DMS114 treated with DMSO at 0.1 percent for 48 hours (cell line): ENCODE measurements at regions not wholly inside any gene's neighbourhood (a gene's known extent, or its start where the extent isn't known, plus 50 kb on each side); places are given as distances from the start of the nearest gene placed in this dataset.

Source experiments
- DNase-seq: peaks from one replicate; lab custom pipeline; 2025; ENCODE audit not compliant: unreplicated experiment; lab: John Stamatoyannopoulos, UW

DNA sequence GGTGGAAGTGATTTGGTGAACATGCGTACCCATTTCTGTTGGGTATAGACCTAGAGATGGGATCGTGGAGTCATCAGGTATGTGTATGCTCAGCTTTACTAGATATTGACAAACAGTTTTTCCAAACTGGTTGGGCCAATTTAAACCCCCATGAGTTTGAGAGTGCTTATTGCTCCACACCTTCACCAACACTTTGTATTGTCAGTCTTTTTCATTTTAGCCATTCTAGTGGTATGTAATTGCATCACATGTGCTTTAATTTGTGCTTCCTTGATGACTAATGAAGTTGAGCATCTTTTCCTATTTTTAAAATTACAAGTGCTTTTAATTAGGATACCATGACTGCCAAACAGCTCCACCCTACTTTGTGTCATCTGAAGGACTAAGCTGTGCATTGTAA lies 158.9 kb upstream of the AKIRIN2 start:
- DNase-seq = no peak

DNA sequence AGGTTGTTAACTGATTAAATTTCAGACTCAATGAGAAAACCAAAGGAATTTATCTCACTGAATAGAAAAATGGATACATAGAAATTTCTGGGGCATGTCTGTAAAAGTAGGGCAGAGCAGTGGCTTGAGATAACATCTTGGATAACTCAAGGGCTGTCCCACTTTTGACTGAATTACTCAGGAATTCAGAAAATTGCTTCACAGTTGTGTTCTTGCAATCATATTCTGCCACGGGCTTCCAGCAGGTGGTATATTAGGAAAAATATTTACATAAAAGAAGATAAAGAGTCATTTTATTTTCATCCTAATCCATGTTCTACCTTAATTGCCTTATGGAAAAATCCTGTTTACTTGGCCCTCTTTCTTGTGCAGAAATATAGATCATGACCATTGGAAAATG lies 156.4 kb upstream of the AKIRIN2 start:
- DNase-seq = no peak

DNA sequence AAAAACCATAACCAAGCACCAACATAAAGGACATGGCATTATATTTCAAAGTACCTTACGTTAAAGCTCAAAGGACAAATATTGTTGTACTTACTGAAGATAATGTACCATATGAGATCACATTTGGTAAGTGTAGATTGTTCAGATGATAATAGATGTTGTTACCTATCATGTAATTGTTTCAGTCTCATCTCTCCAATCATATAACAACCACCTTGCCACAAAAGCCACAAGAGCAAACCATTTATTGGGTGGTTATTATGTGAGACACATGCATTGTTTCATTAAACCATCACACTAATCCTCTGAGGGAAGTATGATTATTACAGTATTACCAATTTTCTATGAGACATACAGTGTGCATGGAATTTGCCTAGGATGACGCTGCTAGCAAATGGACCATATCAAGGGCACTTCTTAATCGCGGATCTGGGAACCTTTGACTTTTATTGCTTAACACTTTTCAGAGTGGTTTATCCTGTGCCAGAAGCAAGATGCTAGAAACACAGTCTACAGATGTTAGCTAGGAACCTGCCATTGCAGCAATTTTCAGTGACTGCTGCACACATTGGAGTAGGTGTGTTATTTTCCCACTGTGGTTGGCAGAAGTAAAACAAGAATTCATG lies 149.8 kb upstream of the AKIRIN2 start:
- DNase-seq = no peak

DNA sequence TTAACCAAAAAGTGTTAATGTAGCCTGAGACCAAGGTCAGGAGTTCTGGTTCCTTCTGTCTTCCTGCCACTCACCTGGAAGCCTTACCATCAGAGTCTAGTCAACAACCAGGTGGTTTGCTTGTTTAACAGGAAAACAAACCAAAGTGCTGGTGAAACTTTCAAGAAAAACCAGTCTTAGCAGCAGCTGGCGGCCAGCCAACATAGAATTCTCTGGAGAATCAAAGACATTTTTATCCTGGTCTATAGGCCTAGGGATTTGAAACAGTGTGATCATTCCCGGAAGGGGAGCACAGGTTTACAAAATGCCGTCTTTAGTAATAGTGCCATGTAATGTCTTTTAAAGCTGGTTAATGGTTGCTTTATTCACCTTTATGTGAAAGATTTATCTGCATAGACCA lies 146.6 kb upstream of the AKIRIN2 start:
- DNase-seq = no peak

DNA sequence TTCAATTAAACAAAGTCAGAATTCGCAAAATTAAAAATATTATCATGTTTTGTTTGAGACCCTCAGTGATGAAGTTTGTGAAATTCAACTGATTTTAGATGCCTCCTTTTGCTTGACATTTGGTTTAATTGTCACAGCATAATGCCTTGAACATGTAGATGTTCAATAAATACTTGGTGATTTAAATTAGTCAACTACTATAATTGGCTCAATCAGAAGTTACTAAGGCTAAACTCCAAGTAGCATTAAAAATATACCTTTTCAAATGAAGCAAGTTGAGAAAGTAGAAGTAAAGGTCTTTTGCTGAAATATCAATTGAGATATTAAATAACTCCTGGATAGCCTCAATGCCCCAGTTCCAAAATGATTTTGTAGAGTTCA lies 145.8 kb upstream of the AKIRIN2 start:
- DNase-seq = no peak

DNA sequence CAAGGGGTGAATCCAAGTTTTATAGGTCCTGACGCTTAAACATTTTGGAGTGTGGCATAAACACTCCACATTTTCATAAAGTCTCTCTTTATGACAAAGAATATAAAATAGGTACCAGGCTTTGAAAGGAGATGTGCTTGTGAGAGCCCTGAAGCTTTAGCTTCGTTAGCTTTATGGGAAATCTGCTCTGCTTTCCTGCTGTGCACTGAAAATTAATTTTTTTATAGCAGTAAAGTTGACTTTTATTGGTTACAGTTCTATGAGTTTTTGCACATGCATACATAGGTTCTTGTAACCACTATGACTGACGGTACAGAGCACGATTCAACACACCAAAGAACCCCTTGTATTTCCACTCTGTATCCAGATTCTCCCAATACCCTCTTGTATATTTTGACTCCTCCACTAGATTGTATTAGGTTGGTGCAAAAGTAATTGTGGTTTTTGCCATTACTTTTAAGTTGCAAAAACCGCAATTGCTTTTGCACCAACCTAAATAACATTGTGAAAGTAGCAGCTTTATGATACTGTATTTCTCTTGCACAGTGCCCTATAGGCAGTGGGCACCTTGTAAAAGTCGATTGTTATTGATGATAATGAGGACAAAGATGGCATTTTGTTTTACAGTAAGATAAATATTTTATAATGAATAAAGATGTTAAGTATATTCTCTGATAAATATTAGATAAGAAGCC lies 145.2 kb upstream of the AKIRIN2 start:
- no peak for DNase-seq

DNA sequence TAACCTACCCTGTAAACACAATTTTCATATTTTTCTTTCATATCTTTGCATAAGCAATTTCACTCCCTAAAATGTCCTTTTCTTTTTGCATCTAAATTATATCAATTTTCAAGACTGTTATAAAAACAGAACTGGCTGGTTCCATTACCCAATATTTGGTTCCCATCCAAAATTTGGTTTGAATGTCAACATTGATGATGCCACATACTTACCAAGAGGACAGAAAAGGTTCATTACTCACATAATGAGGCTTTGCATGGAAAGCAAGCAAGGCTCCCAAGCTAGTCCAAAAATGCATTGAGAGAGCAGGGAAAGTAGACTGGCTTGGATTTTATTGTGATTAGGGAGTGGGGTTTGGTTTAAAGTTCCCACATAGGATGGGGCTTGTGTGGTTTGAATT lies 144.4 kb upstream of the AKIRIN2 start:
- DNase-seq = no peak

DNA sequence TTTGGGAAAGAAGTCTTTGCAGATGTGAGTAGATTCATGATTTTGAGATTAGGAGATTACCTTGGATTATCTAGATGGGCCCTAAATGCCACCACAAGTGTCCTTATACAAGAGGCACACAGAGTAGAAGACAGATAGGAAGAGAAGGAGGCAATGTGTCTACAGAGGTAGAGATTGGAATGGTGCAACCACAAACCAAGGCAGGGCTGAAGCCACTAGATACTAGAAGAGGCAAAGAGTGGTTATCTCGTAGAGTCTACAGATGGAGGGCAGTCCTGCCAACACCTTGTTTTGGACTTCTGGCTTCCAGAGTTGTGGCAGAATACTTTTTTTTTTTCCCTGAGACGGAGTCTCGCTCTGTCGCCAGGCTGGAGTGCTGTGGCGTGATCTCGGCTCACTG lies 138.3 kb upstream of the AKIRIN2 start:
- no peak for DNase-seq

DNA sequence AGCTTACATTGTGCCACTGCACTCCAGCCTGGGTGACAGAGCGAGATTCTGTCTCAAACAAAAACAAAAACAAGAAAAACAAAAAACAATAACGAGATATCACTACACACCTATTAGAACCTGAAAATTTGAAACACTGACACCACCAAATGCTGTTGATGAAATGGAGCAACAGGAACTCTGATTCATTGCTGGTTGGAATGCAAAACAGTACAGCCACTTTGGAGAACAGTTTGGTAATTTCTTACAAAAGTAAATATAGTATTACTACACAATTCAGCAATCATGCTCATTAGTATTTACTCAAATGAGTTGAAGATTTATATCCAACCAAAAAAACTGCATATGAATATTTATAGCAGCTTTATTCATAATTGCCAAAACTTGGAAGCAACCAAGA lies 135.8 kb upstream of the AKIRIN2 start:
- no peak for DNase-seq

DNA sequence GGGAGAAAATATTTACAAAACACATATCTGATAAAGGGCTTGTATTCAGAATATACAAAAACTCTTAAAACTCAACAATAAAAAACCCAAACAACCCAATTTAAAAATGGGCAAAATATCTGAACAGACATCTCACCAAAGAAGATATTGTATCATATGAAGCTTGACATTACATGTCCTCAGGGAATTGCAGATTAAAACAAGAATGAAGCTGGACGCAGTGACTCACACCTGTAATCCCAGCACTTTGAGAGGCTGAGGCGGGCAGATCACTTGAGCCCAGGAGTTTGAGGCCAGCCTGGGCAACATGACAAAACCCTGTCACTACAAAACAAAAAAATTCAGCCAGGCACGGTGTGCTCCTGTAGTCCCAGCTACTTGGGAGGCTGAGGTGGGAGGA lies 135.4 kb upstream of the AKIRIN2 start:
- DNase-seq = no peak

DNA sequence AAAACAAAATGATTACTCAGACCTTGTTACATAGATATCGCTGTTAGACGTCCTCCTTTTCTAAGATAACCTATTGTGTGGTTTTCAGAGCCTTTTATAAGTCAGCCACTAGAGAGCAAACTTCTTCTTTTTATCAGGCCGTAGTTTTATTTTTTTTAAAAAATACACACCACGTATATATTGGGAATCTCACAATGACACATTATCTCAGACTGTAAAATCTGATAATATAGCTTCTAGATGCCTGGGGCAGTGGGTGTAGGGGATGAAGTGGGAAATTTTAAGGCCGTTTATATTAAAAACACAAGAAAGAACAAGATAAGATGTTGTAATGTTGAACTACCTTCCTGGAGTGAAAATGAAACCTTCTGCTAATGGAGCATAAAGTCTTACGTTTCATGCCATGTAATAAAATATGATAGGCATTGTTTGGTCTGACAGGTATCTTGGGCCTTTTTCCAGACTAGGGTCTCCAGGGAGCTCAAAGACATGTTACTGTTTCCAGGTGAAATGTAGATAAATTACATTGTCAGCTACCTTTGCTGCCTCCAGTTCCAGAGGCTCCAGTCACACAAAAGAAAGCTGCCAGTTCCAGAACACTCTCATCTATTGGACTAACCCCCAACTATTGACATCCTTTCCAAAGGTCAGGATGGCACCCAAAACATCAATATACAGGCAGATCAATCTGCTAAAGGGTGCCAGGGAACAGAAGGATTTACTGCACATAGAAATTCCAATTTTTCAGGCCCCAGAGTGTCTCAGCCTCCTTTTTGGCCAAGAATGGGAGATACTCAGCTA lies 130.2 kb upstream of the AKIRIN2 start:
- DNase-seq = peak; percentile 10

DNA sequence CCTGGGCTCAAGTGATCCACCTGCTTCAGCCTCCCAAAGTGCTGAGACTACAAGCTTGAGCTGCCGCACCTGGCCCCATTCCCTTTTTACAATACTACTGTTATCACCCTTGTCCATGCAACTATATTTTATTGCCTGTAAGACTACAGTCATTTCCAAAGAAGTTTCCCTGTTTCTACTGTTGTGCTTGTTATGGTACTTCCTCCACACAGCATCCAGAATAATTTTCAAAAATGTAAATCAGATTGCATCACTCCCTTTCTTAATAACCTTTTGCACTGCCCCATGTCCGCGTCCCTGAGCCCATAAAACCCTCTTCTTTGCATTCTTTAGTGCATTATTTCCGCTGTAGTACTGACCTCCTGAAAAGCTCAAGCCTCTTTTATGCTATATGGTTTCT lies 128.9 kb upstream of the AKIRIN2 start:
- DNase-seq = no peak

DNA sequence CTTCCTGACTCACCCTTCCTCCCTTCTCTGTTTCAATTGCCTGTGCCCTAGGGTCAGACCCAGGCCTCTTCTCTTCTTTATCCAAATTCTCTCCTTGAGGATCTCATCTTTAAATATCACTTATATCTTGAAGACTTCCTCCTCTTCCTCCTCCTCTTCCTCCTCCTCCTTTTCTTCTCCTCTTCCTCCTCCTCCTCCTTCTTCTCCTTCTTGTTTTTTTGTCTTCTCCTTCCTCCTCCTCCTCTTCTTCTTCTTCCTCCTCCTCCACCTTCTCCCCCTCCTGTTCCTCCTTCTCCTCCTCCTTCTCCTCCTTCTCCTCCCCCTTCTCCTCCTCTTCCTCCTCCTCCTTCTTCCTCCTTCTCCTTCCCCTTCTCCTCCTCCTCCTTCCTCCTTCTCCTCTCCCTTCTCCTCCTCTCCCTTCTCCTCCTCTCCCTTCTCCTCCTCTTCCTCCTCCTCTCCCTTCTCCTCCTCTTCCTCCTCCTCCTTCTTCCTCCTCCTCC lies 127.6 kb upstream of the AKIRIN2 start:
- DNase-seq = no peak

DNA sequence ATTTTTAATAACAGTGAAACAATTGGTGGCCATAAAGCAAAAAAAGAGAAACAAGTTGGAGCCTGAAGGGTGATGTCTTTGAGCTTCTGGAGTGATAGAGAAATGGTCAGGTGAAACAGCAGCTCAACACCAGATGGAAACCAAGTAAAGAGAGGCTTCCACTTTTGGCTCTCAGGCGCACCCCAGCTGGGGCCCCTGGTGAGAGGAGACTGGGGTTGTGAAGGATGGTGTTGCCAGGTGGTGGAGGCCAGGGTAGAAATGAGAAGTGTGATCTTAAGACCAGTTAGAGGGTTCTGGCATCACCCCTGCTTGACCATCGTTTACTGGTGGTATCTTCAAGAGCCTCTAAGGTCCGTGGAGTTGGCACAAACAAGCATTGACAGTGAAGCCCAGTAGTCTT lies 126.0 kb upstream of the AKIRIN2 start:
- DNase-seq = no peak

DNA sequence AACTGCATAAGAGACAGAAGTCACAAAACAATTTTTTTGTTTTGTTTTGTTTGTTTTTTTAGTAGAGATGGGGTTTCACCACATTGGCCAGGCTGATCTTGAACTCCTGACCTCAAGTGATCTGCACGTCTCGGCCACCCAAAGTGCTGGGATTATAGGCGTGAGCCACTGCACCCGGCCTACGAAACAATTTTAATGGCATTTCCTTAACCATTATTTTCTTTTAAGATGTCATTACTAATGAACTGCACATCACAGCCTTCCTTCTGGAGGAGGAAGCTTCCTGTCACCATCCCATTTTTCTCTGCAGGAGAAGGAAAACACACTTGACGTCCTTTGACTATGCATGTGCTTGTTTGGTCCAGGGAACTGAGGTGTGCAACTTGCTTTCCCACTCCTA lies 125.3 kb upstream of the AKIRIN2 start:
- no peak for DNase-seq

DNA sequence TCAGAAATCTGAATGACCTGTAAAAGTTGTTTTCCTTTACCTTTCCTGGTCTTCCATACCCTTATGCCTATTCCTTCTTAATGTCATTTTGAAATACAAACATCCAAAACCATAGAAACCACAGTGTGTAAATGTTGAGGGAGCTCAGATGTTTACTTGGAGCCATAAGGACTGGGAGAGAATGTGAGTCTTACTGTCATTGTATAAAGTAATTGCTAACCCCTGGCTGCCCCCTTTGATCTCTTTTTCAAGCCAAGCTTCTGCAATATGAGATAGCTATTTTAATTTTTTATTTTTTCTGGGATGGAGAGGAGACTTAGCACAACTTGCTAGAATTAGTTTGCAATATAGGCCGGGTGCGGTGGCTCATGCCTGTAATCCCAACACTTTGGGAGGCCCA lies 124.4 kb upstream of the AKIRIN2 start:
- DNase-seq = no peak

DNA sequence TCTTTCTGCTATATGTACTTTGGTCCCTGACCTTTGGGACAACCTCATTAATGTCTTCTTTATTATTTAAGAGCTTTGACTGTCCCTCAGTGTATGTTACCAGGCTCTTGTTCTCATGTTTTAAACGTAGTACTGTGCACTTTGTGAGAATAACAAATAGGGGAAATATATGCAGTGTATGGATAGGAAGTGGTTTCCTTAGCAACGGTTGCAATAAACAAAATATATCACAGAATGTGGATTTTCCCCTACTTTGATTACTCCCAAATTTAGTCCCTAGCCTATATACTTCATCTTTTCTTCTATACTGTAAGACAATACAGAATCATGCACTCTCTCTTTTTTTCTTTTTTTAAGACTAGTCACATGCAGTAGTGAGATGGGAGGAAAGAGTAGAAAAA lies 123.8 kb upstream of the AKIRIN2 start:
- DNase-seq = no peak

DNA sequence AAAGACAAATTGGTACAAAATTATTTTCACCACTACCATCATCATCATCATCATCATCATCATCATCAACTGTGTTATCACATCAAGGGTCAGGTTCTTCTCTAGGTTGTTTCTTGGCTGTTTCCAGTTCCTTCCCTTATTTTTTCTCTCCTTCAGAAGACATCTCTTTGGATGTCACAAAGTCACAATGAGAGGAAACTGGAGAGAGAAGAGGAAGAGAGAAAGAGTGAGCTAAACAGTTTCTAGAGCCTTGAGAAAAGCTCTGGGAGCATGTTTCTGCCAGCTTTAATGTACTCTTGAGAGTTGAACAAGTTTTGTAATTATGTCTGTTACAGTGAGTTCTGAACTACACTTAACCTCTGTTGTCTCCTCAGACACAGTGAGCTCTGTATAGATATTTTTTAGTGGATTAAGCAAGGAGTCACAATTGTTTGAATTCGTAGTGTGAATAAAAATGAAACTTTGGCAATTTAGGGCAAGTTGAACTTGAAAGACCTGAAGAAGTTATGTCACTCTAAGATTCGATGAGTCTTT lies 123.0 kb upstream of the AKIRIN2 start:
- no peak for DNase-seq

DNA sequence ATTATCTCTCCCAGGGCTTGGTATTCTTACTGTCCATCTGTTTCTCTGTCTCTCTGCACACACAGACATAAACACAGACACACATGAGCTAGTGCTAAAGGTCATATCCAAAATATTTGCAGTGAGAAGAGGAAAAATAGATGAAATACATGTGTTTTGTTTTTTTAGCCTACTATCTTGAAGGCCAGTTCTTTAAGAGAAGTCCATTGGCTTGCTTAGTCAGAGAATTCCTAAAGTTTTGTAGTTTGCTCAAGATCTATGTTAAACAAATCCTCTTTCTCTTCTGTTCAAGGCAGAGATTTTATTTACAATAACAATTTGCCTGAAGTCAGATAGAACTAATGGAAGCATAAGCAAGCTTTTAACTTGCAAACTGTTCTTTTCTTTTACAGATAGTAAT lies 120.0 kb upstream of the AKIRIN2 start:
- no peak for DNase-seq

DNA sequence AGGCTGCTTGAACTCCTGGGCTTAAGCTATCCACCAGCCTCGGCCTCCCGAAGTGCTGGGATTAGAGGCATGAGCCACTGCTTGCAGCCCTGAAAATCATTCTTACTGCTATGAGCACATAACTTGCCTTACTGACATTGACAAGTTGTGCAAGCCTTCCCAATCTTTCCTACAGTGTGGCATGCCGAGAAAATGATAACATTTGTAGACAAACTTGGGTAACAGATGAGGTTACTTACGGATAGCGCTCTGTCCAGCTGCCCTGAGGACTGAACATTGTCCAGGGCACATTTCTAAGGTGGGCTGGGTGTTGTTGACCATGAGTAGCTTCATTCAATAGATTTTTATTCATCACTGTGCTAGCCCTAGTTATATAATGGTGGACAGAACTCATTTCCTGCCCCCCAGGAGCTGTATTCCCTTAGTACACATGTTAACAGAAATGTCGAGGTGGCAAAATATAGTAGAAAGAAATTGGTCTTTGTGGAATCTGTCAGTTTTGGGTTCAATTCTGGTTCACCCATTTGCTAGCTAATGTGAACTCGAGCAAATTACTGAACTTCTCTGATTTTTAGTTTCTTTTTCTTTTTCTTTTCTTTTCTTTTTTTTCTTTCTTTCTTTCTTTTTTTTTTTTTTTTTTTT lies 118.4 kb upstream of the AKIRIN2 start:
- no peak for DNase-seq

DNA sequence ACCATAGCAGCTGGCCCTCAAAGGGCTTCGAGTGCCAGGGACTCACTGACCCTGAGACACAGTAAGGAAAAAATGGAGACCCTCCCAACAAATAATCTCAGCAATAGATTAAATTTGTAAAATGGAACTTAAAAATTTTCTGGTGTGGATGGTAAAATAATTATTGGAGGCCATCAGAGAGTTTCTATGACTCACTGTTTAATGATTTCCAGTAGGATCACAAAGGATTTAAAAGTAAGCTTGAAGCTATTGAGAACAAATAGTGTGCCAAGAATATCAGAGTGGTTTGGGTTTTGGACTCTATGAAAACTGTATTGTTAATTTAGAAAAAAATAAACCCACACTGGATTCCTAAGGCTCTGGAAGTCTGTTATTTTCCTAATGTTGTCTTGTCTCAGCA lies 115.2 kb upstream of the AKIRIN2 start:
- no peak for DNase-seq
